Hematopoietic multipotent progenitor cell (in vitro differentiated cells): ENCODE measurements at regions not wholly inside any gene's neighbourhood (a gene's known extent, or its start where the extent isn't known, plus 50 kb on each side); places are given as distances from the start of the nearest gene placed in this dataset.

Experiments used
- DNase-seq, 3 donors: peaks; one replicate each; pipeline ENCODE4 v3.0.0-alpha.2; 2011 to 2015; ENCODE audit warnings: low read depth in 2 of 3, low spot score in 2 of 3

DNA sequence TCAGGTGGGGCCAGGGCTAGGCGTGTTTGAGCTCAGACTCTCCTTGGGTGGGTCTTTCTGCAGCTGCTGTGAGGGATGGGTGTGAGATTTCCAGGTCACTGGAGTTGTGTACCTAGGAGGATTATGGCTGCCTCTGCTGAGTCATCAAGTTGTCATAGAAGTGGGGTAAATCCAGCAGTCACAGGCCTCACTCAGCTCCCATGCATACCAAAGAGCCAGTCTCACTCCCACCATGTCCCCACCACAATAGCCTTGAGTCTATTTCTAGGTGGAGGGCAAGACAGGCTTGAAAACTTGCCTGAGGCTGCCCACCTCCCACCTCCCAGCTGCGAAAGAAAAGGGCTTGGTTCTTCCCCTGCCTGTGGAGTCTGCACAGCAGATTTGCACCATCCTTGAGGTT lies 194.0 kb upstream of the PCDH17 start:
- no peak for DNase-seq

DNA sequence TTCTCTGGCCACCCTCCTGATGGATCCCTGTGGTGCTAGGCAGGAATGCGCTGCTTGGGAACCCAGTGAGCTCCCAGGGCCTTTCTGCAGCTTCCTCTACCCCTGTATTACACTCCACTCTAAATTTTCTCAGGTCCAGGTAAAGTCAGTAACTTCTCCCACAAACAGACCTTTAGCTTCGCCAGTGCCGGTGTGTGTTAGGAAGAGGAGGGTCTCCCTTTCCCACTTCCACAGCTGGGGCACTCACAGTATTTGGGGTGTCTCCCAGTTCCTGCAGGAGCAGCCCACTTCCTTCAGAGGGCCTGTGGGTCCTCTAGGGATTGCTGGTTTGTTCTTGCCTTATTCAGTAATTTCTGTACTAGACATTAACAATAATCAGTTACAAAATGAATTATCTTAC lies 193.5 kb upstream of the PCDH17 start:
- DNase-seq: no peak

DNA sequence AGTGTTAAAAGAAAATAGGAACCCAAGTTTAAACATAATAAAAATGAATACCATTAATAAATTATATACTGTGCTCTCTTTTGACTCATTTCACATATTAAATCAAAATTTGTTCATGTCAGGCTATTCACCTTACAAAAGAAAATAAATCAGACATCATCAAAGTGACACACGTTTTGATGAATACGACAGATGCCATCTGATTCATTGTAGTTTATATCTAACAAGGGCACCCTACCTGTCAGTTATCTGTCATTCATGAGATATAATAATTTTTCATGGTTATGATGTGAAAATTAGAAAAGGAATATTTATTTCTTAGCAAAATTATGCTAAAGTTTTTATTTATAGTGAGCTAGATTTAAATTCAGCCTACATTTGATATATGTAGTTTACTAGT lies 188.1 kb upstream of the PCDH17 start:
- no peak for DNase-seq

DNA sequence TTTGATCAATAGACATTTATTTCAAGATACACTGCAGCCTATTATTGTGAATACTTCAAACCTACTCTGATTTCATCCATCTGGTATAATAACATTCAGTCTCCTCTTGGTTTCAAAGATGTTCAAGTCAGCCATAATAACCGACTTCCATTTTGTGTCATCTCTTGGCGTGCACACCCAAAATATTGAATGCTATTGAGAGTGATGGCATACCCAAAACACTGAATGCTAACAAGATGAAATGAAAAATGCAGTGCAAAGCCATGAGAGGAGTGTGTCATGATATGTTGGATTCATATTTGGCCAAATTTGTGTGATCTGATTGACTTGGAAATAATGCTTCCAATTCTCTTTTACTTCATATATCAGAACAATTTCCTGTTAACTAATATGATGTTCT lies 181.2 kb upstream of the PCDH17 start:
- DNase-seq: no peak

DNA sequence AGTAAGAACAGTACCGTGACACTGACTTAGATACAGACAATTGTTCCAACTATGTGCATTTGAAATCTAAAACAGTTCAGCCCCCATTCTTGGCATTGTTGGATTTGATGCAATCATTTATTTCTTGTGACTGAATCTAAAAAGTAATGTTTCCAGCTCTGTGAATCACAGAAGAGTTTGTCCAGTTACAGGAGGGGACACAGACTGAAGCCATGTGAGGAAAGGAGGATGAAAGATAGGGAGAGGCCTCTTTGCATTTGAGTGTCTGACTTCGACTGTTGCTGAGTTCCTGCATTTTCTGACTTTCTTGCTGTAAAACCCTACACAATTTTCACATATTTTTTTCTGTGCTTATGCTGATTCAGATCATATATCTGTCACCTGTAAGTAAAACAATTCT lies 179.3 kb upstream of the PCDH17 start:
- DNase-seq: no peak

DNA sequence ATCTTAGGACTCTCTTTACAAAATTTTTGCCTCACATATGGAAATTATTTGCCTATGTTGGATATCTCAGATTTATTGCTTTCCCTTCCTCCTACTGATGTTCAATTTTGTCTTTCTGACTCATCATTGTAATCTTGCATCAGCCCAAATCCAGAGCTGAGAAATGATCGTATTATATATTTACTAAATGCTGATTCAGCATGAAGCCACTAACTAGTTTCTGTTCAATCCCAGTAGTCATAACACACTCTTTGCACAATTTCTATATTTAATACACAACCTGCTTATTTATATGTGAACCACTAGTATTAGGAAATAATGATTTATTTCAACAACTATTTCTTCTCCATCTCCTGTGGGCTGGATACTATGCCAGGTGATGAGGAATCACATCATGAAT lies 161.1 kb upstream of the PCDH17 start:
- DNase-seq: no peak

DNA sequence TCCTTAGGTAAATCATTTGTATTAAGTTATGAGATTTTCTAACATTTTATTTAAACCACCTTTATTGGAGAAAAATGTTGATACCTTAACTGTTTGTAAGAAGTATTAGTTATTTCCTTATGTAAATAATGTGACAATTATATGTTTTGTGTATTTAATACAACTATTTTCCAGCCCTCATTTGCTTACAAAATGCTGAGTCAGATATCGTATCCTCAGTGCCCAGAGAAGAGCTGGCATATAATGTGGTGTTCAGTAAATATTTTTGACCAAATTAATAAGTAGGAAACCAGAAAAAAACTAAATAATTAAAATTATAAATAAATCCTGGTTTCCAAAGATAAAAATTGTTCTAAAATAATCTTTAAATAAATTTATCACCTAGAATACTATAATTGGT lies 140.2 kb upstream of the PCDH17 start:
- no peak for DNase-seq

DNA sequence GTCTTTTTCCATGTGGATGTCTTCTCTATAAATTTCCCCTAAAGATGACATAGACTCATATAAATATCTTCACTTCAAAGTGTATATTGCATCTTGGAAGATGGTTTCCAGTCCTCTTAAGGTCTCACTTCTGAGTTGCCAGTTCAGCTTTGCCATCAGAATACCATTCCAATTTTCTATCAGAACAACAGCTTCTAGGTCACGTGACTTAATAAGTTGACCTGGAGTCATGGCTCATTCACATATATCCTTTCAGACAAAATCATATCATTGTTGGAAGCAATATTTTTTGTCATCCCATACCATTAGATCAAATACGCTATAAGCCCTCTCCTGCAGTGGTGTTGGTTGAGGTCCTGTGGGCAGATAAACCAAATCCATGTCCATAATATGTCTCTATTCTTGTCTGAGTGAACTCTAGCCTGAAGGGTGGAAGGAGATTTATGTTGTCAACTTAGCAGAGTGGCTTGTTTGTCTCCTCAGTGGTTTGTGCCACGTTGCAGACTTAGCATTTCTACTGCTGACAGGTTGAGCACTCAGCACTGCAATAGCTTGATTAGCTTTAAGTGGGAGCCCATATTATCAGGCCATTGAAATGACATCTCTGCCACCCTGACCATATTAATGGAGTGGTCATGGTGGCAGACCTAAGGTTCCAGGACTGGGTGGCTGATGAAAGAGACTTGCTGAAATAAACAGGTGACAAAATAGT lies 123.6 kb upstream of the PCDH17 start:
- no peak for DNase-seq

DNA sequence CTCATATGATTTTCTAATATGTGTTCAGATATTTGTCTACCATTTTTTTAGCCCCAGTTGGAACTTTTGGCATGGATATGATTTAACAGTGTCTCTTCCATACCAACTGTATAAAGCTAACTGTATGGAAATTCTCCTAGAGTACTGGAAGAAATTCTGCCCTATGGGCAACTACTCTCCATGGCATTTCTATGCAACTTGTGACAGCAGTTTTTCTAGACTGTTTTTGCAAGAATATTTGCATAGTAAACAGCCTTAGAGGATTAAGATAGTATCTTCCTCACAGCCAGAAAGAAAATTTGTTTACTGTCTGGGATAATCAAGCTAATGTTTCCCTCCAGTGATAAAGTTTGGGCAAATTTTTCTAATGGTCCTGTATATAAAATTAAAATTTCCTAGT lies 119.9 kb upstream of the PCDH17 start:
- no peak for DNase-seq

DNA sequence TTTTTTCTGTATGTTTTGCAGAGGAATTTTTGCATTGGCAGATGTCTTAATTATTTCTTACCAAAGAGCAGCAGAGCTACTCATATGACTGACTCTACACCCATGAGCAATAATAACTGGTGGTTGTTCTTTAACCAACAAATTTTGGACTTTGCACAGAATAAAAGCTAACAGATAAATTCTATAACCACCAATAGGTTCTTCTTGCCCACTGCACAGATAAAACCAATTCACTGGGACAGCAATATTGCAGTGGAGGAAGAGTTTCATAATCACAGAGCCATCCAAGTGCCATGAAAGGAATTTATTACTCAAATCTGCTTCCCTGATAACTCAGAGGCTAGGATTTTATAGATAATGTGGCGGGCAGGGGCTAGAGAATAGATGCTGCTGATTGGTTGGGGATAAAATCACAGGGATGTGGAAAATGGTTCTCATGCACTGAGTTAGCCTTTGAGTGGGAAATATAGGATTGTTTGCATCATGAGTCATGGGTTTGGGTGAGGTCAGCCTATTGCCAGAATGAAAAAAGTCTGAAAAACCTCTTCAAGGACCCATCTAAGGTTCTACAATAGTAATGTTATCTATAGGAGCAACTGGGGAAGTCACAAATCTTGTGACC lies 104.3 kb upstream of the PCDH17 start:
- no peak for DNase-seq

DNA sequence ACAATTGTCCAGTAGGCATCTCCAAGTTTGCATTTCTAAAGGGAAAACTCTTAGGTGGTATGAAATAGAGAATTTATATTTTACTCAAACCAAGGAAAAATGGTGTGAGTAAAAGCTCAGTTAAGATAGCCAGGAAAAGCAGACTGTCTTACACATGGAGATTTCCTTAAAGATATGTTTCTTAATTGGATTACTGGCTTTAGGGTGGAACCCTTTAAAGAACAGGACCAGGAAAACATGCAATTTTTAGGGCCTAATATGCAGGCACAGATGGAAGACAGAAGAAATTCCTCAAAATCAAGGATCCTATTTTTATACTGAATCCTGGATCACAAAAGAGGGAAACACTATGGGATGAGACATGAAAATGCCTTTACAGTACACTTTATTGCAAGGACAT lies 100.3 kb upstream of the PCDH17 start:
- no peak for DNase-seq

DNA sequence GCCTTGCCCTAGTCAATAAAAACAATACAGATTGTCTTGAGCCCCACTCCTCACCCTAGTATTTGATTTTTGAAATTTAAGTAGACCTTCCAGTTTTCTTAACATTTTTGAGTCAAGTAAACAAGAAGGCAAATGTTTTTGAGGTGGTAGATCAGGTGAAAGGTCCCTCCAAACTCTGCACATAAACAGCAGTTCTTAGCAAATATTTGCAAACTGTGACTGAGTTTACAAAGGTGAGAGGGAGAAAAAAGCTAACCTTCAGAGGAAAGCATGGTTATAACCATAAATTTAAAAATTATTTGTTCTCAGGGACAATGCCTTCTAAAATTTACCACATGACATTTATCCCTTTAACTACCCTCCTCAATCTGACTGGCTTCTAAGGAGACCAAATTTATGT lies 84.6 kb upstream of the PCDH17 start:
- no peak for DNase-seq

DNA sequence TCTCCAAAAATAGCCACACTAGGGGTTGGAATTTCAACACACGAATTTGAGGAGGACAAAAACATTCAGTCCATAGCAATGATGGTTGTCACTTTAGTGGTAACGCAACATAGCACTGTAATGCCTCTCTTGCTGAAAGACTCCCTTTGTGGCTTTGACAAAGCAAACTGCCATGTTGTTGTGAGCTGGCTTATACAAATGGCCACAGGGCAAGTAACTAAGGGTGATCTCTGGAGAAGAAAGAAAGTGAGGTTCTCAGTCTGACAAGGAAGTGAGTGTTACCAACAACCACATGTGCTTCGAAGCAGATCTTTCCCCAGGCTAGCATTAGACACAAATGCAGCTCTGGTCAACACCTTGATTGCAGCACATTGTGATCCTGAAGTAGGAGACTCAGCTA lies 79.1 kb upstream of the PCDH17 start:
- DNase-seq: no peak

DNA sequence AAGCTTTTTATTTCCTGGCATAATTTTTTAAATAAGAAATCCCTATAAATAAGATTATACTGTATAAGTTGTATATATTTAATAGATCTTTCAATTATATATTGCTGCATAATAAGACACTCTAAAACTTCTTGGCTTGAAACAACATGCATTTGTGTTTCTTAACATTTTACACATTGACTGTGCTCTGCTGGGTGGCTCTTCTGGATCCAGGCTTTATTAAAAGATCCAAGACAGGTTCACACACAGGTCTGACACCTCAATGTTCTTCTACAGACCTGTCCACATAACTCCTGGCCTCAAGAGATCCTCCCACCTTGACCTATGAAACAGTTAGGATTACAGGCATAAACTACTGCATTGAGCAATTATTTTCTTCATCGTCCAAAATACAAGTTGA lies 77.6 kb upstream of the PCDH17 start:
- no peak for DNase-seq

DNA sequence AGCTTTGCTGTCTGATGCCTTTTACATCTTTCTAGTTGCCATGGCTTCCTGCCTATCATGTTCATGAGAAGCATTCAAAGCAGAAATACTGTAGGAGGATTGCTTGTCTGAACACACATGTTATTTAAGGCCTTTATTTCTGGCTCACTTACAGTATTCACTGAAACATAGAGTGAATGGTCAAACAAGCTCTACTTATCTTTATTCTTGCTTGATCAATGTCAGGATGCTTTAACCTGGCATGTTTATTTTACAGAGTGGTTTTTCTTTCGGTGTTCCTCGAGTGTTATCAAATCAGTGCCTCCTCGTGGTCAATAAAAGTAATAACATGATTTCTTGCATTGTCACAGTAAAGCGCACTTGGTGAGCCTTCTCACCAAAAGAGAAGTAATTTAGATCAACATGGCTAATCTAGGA lies 73.5 kb upstream of the PCDH17 start:
- peak in 1 of 3 donors; percentile 18 for DNase-seq

DNA sequence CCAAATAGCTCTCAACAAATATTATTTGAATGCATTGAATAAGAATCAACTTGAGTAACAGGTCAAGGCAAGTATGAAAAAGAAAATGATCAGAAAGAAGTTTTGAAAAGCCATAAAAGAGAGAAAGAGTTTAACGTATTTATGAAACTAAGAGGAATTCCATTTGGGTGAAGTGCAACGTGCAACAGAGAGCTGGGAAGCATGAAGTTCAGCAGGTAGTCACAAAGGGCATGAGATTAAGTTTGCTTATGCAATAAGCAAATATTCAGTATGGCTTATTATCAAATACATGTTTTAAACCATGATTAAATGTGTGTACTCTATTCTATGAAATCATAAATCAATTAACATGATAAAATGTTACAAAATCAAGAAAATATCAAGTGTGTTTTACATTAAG lies 62.7 kb upstream of the PCDH17 start:
- DNase-seq: no peak

DNA sequence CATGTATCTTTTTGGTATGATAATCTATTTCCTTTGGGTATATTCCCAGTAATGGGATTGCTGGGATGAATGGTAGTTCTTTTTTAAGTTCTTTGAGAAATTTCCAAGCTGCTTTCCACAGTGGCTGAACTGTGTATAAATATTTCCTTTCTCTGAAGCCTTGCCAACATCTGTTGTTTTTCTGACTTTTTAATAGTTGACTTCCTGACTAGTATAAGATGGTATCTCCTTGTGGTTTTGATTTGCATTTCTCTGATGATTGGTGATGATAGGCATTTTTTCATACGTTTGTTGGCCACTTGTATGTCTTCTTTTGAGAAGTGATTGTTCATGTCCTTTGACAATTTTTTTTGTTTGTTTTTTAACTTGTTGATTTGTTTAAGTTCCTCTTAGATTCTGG lies 61.6 kb upstream of the PCDH17 start:
- DNase-seq: peak in 1 of 3 donors; percentile 15
